ENCODE measurements at regions not wholly inside any gene's neighbourhood (a gene's known extent, or its start where the extent isn't known, plus 50 kb on each side); places are given as distances from the start of the nearest gene placed in this dataset.

DNA sequence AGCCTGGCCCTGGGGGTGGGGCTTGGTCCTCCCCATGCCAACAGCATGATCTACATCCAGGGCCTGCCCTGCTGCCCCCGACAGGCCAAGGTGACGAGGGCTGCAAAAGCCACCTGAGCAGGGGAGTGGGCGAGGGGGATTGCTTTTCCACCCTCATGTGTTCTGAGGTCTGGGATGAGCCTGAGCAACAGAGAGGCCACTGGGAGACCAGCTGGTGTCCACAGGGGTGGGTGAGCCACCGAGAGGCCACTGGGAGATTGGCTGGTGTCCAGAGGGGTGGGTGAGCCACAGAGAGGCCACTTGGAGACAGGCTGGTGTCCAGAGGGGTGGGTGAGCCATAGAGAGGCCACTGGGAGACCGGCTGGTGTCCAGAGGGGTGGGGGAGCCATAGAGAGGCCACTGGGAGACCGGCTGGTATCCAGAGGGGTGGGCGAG, 147.4 kb upstream of the GPC1 start:
- no peak for DNase-seq

DNA sequence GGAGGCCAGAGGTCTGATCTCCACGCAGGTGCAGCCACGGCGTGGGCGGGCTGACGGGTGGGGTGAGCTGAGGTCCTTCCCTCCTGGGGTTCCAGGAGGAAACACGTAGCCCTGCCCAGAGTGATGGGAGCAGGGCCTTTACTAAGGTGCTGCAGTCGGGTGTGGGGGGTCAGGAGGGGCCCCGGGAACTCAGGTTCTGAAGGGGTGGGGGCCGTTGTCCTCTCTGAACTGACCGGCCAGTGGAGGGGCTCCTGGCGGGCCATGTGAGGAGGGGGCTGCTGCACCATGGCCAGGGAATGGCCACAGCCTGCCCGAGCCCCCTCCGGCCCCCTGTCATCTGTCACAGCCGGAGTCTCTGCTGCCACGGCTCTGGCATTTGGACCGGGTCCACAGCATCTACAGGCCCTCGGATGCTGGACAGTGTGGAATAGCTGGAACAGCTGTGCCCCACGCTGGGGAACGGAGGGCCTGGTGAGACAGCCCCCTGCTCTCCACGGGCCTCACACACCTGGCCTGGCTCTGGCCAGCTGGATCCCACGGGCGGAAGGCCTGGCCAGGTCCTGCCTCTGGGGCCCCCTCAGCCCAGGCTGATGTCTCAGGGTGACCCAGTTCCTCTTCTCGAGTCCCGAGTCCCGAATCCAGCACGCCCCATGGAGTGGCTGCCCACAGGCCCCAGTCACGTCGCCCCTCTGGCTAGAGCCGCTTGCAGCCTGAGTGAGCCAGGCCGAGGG, 145.6 kb upstream of the GPC1 start:
- no peak for DNase-seq

DNA sequence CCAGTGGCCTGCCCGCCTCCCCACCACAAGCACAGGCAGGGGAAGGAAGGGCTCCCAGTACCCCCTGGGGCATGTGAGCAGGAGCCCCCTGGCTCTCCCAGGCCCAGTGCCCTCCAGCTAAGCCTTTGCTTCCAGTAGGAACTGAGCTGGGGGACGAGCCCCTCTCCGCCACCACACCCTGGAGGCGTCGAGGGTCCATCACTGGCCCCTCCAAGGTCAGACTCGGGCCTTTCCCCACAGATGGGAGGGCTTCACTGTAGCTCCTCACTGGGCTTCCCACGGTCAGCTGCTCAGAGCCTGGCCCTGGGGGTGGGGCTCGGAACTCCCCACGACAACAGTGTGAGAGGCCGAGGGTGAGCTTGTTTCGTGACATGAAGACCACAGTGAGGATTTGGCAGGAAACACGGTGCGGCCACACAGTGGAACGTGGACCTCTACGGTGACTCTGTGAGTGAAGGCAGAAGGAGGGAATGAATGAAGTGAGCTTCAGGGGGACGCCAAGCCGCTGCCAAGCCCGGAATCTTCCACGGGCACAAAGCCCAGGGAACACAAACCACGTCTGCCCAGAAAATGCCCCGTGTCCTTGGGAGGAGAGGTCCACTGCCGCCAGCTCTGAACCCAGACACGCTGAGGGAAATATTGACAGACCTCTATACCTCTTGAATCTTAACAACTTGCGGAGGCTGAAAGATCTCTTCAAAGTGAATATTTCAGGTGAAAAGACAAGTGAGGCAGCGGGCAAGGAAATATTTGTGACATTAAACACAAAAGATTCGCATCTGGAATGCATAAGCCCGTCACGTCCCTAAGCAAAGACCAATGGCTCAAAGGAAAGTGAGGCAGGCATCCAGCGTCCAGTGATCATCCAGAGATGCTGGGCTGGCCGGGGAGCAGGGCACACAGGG, 144.8 kb upstream of the GPC1 start:
- no peak for DNase-seq

DNA sequence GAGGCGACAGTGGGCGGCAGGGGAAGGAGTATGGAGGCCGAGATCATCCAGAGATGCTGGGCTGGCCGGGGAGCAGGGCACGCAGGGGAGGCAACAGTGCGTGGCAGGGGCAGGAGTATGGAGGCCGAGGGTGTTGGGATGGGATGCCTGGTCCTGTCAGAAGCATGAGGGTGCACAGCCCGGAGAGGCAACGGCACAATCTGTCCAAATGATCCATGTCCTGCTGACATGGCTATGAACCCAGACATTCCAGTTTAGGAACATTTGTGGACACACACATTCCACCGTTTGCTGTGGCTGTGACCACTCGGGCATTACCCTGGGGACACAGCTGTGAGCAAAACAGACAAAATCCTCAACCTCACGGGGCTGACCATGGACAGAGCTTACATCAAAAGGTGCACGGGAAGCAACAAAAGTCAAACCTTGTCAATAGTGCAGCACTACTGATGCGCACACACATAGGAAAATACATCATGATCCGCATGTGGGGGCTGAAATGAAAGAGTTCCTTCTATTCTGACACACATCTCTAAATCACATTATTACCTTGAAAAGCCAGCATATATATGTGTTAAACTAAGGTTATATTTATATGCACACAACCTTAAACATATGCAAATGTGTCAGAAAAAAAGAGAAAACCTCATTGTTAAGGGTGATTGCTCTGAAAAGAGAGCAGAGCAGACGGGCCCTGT, 144.0 kb upstream of the GPC1 start:
- no peak for DNase-seq

DNA sequence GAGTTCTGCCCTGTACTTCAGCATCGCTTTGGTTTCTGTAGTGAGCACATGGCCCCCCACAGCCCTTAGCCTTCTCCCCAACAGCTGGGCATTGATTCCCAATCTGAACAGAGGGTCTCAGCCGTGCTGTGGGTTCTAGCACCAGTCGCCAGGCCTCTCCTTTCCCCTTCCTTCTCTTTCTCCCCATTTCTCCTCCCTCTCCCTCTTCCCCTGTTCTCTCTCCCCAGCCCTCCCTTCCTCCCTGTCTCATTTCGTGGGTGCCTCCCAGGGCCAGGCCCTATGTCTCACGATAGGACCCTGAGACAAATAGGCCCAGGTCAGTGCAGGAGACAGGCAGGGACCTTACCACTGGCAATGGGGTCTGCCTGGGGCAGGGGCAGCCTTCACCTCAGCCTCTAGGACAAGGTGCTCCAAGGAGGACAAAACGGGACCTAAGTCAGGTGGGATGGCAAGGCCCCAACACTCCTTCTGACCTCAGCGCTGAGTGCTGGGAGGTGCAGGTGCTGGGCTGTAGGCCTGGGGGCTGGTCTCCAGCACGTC, 143.4 kb upstream of the GPC1 start:
- no peak for DNase-seq

DNA sequence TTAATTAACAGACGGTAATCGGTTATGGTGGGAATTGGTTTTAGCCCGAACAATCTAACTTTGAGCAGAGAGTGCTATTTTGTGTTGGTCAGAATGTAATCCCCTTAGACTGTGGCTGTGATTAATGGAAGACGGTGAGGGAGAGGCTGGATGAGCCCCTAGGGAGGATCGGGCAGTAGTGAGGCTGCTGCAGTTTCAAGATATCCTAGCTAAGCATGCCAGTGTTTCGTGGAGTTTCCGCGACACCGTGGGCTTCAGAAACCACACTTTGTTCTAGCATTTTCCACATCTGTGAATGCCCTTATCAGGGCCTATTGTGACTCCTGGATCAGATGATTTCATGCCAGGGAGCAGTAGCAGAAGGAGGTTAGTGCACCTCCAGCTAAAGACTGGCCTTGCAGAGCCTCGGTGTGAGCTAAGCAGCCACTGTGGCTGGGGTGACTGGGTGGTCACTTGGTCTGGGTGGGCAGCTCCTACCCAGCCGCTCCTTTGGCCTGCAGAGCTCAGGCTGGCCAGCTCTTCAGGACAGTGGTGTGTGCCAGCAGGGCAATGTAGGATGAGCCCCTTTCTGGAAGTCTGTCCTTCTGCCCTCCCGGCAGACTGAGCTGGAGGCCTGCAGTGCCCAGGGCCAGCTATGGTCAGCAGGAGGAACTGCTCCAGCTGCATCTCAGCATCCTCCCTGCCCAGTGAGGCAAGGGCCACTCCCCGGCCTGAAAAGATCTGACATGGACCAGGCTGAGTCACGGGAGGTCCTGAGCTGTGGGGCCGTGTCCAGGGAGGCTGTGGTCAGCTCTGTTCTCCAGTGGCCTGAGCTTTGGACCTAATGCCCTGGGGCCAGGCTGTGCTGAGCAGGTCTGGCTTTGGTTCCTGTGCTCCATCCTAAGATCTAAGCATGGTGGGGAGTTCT, 142.6 kb upstream of the GPC1 start:
- DNase-seq = no peak

DNA sequence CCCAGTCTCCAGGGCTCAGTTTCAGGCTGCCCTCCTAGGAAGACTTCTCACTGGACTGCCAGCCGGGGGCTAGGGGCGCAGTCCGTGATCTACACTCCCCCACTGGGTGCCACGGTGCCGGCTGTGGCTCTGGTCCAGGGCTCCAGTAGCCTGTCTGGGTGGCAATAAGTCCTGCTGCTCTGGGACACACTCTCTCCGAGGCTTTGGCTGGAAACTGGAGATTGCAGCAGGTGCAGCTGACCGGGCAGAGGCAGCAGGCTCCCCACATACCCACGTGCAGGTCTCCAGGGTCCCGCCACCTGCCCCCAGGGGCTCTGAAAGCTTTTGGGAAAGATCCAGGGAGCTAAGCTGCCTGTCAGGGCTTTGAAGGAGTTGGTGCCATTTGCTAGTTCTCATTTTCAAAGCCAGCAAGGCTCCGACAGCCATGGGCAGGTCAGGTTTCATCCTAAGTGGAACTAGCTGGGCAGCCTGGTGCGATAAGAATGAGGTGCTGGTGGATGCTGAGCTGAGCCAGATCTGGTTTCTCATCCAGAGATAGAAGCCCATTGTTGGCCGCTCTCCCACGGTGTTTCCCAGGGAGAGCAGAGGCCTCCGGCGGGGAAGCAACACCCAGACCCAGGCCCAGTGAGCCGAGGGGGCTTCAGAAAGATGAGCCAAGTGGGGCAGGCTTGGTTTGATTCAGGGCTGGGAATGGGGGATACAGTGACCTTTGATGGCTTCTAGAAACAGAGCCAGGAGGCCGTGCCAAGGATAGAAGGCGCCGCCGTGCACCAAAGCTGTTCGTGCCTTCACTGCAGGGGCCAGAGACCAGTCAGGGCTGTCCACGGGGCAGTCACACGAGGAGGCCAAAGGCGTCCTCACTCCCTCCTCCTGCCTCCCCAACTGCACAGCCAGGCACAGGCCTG, 141.7 kb upstream of the GPC1 start:
- DNase-seq = no peak

DNA sequence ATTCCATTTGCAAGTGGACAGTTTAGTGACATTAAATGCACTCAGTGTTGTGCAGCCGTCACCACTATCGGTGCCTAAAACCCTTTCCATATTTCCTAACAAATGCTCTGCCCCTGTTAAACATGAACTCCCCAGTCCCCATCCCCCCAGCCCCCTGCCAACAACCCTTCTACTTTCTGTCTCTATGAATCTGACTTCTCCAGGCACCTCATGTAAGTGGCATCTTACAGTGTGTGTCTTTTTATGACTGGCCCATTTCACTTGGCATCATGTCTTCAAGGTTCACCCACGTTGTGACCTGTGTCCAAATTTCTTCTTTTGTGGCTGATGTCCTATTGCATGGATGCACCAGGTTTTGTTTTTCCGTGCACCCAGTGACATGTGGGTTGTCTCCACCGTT, 140.9 kb upstream of the GPC1 start:
- no peak for DNase-seq

DNA sequence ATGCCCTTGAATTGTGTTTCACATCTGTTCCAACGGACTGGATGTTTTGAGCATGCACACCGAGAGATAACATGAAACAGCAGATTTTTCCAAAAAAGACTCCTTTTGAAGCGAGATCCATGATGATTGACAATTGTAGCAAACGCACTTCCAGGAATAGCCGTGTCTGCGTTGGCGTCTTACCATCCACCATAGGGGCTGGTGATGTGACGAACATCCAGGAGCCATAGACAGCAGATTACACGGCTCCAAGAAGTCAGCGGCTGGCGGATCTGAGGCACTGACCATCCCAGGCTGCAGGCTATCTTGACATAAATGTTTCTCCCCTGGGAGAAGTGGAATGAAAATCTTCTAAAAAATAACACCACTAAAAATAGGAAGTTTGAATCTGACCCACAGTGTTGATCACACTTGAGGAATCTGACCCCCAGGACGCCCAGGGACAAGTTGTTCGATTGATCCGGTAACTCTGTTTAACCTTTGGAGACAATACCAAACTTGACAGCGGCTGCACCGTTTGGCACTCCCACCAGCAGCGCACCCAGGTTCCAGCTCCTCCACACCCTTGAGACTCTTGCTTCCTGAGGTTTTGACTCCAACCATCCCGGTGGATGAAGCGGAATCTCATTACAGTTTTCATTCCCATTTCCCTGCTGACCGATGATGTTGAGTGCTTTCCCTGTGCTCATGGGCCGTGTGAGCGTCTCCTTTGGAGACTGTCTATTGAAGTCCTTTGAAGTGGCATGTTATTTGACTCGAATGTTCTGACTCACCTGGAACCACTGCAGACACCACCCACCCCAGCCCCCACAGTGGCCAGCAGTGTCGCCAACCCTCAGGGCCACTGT, 140.0 kb upstream of the GPC1 start:
- DNase-seq = no peak

DNA sequence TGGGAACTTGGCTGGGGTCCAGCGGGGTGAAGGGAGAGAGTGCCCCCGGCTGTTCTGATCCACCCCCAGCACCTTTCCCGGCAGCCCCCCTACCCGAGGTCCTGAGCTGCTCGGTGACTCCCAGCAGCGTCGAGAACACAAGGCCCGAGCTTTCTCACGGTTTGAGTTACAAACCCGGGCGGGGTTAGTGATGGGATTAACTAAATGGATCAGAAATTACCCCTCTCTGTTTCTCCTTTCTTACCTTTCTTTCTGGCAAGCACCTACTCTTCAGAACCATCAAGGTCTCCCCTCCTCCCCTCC, 139.4 kb upstream of the GPC1 start:
- no peak for DNase-seq

DNA sequence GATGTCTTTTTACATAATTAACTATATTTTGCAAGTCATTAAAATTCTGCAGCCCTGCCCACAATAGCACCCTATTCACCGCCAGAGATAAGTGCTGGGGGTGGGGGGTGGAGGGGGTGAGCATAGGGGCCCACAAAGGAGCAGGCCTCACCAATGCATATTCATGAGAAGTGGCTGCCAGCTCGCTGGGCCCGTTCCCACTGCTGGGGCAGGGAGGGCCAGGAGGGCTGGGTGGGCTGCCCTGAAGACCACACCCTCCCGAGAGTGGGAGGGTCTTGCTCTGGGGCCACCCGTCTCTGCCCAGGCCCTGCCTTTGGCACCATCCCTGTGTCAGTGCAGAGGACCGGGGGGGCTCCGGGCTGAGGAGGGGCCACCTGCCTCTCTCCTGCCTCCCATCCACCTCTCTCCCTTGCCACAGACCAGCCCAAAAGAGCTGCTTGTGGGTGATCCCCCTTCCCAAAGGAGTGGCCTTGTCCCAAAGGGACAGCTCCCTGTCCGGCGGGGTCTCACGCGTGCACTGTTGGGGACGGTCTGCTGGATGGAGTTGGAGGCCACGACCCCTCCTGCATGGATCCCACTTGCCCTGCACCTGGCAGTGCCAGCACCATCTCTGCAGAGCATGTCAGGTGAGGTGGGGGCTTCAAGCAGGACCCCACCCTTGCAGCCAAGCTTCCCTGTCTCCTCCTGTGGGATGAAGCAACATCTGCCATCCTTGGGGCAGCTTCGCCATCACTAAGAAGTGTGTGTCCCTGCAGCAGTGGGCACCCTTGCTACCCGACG, 138.8 kb upstream of the GPC1 start:
- no peak for DNase-seq

DNA sequence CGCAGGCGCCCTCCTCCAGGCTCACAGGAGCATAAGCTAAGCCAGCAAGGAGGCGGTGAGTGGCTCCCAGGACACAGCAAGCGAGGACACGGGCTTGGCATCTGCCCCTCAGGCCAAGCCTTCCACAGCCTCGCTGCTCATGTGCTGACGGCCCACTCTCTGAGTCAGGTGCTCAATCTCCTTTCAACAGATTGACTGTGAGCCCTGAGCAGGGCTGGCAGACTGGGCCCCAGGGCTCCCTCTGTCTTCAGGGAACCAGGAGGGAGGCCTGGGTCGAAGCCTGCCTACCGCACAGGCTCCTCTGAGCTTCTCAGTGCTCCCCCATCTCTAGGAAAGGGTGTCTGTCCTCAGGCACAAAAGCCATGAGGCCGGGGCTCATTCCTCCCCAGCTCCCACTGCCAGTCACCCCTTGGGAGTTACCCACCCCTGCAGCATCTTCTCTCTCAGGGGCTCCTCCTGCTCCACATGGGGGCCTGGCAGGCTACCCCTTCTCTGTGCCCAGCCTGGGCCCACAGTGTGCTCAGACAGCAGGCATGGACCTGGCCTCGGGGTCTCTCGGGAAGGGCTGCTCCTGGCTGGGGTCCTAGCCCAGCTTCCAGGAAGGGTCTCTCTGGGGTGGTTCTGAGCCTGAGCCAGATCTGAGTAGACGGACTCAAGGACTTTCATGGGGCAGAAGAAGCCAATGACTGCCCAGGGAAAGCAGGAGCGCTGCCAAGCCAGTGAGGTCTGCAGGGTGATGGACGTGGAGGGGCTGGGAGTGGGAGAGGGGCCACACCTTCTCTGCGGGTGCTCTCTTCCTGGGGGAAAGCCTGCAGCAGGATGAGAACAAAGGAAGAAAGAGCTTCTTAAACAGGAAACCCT, 138.0 kb upstream of the GPC1 start:
- DNase-seq = no peak

DNA sequence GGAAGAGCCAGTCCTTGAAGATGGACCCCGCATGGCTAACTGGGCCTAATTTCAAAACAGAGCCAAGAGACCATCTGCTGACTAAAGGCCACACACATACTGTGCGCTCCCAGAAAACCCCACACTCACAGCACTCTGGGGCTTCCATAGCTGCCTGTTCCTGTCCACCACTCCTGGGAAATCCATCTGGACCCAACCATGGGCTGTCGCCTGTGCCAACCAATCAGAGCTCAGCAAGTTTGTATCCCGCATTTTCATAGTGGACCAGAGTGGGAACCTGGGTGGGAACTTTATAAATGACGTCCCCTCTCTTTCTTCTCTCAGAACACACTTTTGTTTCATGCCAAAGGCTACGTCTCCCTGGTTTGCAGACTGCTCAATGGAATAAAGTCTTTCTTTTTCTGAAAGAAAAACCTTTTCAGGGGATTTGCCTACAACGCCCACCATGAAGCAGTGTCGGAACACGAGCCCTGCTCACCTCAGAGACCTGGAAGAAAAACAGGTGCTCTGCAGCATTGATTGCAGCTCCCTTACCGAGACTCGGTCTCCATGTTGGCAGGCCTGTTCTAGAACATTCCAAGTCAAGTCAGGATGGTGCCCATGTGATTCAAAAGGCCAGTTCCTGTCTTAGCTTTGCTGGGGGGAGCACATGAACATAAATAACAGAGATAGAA, 137.2 kb upstream of the GPC1 start:
- DNase-seq = no peak

DNA sequence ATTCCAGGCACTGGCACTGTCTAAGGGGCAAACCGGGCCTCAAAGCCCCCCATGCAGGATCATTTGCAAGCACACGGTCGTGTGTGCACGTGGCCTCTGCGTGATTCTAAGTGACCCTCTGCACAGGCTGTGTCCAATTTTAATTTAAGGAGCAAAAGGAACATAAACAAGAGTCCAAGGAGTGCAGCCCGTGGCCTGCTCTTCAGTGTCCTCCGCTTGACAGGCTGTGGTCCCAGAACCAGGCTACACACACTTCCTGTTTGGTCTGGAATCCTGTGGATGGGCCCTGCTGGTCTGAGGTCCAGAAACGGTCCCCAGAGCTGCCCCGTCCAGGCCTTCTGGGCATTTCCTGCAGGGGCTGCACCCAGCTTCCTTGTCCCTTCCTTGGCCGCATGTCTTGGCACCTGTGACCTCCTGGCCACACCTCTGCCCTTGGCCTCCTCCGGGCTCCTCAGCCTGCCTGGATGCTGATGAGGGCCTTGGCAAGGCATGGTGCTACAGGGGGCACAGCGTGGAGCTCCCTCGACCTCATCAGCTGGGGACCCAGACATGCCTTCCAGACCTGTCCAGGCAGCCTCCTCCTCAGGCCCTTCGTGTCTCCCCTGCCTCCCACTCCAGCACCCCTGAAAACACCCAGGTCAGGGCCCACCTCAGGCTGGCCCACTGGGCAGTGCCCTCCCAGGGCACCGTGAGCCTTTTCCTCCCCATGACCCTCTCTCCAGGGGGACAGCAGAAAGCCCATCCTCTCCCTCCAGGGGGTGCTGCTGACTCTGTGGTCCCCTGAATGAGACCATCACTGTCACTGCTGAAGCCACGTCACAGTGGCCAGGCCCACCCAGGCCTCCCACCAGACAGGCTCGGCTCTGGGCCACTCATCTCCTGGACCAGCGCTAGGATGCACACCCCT, 136.4 kb upstream of the GPC1 start:
- no peak for DNase-seq

DNA sequence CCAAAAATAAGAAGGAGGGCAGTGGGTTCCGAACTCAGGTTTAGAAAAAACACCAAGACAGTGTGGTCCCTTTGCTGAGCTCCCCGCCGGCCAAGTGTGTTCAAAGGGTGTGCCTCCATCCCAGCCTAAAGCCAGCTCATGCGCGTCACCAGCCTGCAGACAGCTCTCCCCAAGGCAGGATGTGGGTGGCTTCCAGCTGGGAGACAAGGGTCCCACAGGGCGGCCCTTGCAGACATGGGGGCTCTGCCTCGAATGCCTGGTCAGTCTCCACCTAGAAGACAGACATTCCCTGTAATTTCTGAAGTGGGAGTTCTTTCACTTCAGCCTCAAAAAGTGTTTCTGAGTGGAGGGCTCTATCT, 135.8 kb upstream of the GPC1 start:
- DNase-seq = no peak

DNA sequence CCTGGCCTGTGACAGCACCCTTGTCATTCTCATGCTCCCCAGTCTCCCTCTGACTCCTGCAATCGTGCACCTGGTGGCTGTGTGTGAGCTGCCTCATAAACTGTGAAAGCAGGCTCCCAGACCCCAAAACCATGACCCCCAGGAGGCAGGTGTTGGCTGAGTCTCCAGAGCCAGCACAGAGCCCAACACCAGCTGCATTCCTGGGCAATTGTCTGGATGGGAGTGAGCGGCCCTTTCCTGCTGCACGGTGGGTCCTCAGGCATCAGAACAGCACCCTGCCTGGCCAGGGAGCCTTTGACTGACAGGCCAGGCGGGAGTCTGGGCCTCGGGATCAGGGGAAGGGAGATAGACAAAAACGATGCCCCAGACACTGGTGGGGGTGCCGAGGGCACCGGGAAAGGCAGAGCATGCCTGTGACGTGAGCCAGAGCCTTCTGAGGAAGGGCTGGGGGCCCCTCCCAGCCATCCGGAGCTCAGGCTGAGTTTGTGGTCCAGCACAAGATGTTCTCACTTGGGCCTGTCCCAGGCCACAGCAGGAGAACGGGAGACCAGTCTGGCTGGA, 135.1 kb upstream of the GPC1 start:
- no peak for DNase-seq

DNA sequence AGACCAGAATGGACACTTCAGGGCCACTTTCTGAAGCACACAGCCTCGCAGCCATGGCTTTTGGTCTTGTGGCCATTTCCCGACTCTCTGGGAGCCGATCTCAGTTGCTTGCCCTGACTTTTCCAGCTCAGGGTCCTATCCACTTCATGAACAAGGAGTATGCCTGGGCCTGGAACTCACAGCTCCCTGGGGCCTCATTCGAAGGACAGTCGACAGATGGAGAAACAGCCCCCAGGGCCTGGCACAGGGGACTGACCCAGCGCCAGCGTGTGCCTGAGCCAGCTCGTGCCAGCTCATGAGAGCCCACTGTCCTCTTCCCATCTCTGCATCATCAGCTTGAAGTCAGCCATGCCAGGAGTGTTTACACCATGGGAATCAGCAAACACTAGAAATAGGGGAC, 134.6 kb upstream of the GPC1 start:
- DNase-seq = no peak

Measured in activated naive CD4-positive, alpha-beta T cell (primary cell).